DND-41 (cell line): ENCODE measurements at regions not wholly inside any gene's neighbourhood (a gene's known extent, or its start where the extent isn't known, plus 50 kb on each side); places are given as distances from the start of the nearest gene placed in this dataset.

Experiments
- EZH2 ChIP-seq: IDR thresholded peaks from 3 replicates; pipeline ENCODE4 v1.6.1; 2012; ENCODE audit warnings: borderline replicate concordance, low read depth, mild to moderate bottlenecking, moderate library complexity, low read length, inconsistent platforms; ENCODE audit not compliant: severe bottlenecking
- TF ChIP-seq, protein P1 (sequence below): IDR thresholded peaks from 2 replicates; pipeline ENCODE4 v1.5.1; 2012; ENCODE audit warnings: borderline replicate concordance, low read length, moderate library complexity, mild to moderate bottlenecking; ENCODE audit not compliant: poor library complexity, severe bottlenecking; ENCODE audit errors: extremely low read depth

DNA sequence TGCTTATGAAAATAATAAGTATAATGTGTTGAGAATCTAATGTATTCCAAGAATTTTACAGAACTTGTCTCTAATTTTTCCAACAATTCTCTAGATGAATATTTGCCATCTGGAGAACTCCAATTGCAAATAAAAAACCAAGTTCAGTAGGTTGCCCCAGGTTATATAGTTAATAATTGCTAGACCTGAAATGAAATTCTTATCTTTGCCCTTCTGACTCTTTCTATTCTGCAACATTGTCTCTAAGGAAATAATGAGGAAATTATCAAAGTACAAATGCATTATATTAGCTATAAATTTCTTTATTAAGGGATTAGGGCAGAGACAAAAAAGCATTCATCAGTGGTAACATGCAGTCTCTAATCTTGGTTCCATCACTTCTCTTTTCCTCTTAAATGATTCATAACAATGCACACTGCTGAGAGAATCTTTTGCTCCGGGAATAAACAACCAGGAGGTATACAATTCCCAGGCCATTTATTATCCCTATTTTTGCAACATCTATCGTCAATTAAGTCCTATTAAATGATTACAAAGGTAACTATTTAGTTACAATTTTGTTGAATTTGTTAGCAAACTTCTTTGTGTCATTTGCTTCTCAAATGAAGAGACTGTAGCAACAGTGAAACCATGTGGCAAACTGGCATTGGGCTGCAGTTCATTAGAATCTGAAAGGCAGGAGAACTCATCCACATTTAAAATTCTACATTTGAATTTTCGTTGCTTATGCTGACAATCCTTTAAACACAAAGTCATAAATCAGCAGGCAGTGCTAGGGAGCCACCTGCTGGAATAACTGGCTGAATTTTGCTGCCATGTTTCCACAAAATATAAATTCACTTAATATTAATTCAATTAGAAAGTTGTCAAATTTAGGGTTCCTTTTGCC, 349.6 kb downstream of the KIF2B start:
- TF ChIP-seq, protein P1, sequence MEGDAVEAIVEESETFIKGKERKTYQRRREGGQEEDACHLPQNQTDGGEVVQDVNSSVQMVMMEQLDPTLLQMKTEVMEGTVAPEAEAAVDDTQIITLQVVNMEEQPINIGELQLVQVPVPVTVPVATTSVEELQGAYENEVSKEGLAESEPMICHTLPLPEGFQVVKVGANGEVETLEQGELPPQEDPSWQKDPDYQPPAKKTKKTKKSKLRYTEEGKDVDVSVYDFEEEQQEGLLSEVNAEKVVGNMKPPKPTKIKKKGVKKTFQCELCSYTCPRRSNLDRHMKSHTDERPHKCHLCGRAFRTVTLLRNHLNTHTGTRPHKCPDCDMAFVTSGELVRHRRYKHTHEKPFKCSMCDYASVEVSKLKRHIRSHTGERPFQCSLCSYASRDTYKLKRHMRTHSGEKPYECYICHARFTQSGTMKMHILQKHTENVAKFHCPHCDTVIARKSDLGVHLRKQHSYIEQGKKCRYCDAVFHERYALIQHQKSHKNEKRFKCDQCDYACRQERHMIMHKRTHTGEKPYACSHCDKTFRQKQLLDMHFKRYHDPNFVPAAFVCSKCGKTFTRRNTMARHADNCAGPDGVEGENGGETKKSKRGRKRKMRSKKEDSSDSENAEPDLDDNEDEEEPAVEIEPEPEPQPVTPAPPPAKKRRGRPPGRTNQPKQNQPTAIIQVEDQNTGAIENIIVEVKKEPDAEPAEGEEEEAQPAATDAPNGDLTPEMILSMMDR, result peak; percentile 56
- no peak for TF ChIP-seq EZH2
